GM12873 (cell line): ENCODE measurements at regions not wholly inside any gene's neighbourhood (a gene's known extent, or its start where the extent isn't known, plus 50 kb on each side); places are given as distances from the start of the nearest gene placed in this dataset.

ENCODE experiments used
- TF ChIP-seq, protein P1 (sequence below): IDR thresholded peaks from 2 replicates; pipeline ENCODE4 v1.5.1; 2012; ENCODE audit warnings: low read depth, mild to moderate bottlenecking, moderate library complexity, low read length, control low read depth; ENCODE audit not compliant: insufficient read depth; ENCODE audit errors: missing control alignments

DNA sequence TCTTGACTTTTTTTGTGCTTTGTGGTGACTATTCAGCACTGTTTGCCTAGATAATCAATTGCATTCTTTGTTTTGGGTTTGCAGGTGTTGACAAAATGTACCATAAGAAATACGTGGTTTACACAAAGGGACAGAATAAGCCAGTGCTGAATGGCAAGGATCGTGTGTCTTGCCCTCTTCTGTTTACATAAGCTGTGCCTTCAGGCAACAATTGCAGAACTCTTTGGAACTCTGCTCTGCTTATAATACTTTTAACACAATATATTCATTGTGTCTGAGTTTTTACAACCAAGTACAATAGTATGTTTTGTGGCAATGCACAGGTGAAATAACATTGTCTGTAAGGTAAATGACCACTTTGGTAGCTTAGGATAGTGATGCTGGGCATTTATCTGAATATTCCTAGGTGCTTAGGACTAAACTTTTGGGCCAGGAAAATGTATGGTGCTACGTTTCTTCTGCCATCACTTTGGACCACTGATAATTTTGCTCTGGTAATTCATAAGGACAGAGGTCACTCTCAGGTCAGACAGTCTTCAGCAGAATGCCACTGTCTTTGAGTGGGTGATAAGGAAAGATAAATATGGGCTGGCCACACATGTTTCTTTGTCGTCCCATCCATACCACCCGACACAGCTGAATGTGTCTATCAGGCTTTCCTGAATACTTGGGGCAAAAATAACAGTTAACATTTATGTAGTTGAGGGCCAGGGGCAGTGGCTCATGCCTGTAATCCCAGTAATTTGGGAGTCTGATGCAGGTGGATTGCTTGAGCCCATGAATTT lies 344.6 kb upstream of the IMPG1 start:
- TF ChIP-seq, protein P1, sequence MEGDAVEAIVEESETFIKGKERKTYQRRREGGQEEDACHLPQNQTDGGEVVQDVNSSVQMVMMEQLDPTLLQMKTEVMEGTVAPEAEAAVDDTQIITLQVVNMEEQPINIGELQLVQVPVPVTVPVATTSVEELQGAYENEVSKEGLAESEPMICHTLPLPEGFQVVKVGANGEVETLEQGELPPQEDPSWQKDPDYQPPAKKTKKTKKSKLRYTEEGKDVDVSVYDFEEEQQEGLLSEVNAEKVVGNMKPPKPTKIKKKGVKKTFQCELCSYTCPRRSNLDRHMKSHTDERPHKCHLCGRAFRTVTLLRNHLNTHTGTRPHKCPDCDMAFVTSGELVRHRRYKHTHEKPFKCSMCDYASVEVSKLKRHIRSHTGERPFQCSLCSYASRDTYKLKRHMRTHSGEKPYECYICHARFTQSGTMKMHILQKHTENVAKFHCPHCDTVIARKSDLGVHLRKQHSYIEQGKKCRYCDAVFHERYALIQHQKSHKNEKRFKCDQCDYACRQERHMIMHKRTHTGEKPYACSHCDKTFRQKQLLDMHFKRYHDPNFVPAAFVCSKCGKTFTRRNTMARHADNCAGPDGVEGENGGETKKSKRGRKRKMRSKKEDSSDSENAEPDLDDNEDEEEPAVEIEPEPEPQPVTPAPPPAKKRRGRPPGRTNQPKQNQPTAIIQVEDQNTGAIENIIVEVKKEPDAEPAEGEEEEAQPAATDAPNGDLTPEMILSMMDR = no peak

DNA sequence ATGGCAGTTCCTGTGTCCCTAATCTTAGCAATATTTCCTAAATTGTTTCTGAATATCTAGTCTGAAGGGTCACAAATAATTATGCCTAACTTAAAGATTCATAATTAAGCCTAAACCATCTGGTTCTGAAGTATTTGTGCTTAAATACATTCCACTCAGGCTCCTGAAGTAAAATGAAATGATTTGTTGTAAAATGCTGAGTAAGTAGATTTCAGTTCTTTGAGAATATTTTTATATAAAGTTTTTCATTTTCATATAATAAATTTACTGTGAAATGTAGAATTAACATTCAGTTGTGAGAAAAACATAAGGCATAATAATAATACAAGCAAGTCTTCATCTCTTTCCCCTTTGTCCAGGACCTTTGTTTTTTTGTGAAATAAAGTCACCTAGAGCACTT lies 330.6 kb upstream of the IMPG1 start:
- TF ChIP-seq, protein P1 = no peak

DNA sequence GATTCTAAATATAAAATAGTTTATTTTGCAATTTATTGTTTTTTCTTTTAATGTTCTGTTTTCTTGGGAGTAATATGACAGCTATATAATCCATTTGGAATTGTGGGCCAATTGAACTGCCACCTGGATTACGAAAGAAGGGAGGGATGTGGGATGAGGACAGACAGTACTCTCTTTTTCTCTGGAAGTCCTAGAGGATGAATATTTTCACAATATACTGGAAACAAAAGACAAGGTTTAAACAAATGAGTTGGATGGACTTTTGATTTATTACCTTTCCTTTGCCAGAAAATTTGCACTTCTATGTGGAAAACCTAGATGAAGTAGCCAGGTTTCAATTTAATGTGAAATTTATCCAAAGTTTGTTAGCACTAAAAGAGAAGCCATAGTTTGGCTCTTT lies 325.5 kb upstream of the IMPG1 start:
- TF ChIP-seq, protein P1 = no peak

DNA sequence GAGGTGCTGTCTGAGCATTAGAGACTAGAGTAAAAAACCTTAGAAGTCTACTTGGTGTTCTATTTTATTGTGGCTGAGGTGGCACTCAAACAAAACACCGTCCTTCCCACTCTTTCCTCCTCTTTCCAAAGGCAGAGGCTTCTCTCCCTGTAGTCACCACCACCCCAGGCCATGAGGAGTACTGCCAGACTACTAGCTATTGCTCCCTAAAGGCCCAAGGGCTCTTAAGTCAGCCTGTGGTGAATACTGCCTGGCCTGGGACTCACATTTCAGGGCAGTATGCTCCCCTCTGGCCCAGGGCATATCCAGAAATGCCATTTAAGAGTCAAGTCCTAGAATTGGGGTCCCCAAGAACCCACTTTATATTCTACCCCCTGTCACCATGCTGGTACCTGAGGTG lies 309.7 kb upstream of the IMPG1 start:
- TF ChIP-seq, protein P1 = no peak

DNA sequence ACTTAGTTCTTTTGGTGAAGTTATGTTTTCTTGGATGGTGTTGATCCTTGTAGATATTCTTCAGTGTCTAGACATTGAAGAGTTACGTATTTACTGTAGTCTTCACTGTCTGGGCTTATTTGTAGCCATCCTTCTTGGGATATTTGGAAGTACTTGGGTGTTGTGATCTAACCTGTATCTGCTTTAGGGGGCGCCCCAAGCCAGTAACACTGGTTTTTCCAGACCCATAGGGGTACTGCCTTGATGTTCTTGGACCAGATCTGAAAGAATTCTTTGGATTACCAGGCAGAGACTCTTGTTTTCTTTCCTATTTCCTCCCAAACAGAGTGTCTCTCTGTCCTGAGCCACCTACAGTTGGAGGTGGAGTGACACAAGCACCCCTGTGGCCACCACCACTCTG lies 309.1 kb upstream of the IMPG1 start:
- TF ChIP-seq, protein P1 = no peak

DNA sequence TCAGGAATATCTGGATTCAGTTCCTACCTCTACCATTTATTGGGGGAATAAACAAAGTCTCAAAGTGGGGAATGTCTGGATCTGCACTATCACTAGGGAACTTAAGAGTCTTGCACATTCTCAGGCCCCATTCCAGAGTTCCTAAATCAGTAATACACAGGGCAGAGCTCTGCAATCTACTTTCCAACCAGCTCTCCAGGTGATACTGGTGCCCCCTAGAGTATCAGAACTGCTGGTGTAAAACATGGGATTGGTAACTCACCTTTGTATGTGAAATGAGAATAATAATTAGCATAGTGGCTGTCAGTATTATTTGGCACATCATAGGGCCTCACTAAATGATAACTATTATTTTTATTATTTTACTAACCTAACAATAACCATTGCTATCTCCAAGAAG lies 278.8 kb upstream of the IMPG1 start:
- TF ChIP-seq, protein P1 = peak; percentile 18

DNA sequence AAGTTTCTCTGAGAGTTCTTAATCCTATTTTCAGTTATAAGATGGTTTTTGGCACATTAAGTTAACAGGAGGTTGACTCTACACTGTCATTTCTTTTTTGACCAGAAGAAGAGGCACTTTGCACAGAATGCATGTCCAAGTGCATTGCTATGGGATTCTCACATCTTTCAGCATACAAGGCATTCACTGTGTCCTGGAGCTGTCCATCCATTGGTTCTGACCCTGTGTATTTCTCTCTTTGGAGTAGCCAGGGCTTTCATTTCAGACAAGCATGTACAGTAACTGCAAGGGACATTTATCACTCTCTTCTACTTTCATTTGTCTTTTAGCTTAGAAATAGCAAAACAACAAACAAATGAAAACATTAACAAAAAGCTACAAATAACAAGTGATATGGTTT lies 275.1 kb upstream of the IMPG1 start:
- TF ChIP-seq, protein P1 = no peak
